ENCODE measurements at regions not wholly inside any gene's neighbourhood (a gene's known extent, or its start where the extent isn't known, plus 50 kb on each side); places are given as distances from the start of the nearest gene placed in this dataset.

- intact Hi-C loops (cut with micrococcal nuclease): no loop called here
- Histone ChIP-seq H3K79me2 (ENCODE audit: low read length) (no peaks in the 10 kb centered on the region), H3K9ac (ENCODE audit: low read length) (no peak overlapping the region), H3K9me3 (ENCODE audit: low read length) (no peaks in the 10 kb centered on the region), H3K9me2 (replicated peaks; ENCODE audit: low read length) (no peaks in the 10 kb centered on the region), H4K20me1 (ENCODE audit: low read length) (no peaks in the 10 kb centered on the region), H2AFZ (ENCODE audit: low read length) (no peak overlapping the region), H3K4me3 (ENCODE audit: low read length) (no peak overlapping the region), H3F3A (ENCODE audit: low read length, unreplicated experiment) (no peaks in the 10 kb centered on the region), H3K4me1 (ENCODE audit: insufficient read depth, low read length) (no peaks in the 10 kb centered on the region), H3K27ac (ENCODE audit: low read length) (no peak overlapping the region), H3K27me3 (ENCODE audit: low read length) (no peaks in the 10 kb centered on the region), H3K36me3 (ENCODE audit: low read depth, low read length) (no peaks in the 10 kb centered on the region), H3K4me2 (ENCODE audit: low read length) (no peak overlapping the region)
- ATAC-seq (no peak), DNase-seq (no peak)
- TF ChIP-seq EZH2 (IDR thresholded peaks at IDR 0.05; ENCODE audit: low read length, unreplicated experiment): no peak
- TF ChIP-seq, protein P1, sequence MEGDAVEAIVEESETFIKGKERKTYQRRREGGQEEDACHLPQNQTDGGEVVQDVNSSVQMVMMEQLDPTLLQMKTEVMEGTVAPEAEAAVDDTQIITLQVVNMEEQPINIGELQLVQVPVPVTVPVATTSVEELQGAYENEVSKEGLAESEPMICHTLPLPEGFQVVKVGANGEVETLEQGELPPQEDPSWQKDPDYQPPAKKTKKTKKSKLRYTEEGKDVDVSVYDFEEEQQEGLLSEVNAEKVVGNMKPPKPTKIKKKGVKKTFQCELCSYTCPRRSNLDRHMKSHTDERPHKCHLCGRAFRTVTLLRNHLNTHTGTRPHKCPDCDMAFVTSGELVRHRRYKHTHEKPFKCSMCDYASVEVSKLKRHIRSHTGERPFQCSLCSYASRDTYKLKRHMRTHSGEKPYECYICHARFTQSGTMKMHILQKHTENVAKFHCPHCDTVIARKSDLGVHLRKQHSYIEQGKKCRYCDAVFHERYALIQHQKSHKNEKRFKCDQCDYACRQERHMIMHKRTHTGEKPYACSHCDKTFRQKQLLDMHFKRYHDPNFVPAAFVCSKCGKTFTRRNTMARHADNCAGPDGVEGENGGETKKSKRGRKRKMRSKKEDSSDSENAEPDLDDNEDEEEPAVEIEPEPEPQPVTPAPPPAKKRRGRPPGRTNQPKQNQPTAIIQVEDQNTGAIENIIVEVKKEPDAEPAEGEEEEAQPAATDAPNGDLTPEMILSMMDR (conservative IDR thresholded peaks at IDR 0.05; ENCODE audit: low read depth, low read length): no peak
- ChIA-PET CTCF (no interaction called here), POLR2A (ENCODE audit: unreplicated experiment) (no interaction called here)
- no TSS peak for BruUV-seq (replicated peaks)
These were observed 323.2 kb downstream of the NR4A2 start for GRCh38 chr2:156009293-156009692.

DNA sequence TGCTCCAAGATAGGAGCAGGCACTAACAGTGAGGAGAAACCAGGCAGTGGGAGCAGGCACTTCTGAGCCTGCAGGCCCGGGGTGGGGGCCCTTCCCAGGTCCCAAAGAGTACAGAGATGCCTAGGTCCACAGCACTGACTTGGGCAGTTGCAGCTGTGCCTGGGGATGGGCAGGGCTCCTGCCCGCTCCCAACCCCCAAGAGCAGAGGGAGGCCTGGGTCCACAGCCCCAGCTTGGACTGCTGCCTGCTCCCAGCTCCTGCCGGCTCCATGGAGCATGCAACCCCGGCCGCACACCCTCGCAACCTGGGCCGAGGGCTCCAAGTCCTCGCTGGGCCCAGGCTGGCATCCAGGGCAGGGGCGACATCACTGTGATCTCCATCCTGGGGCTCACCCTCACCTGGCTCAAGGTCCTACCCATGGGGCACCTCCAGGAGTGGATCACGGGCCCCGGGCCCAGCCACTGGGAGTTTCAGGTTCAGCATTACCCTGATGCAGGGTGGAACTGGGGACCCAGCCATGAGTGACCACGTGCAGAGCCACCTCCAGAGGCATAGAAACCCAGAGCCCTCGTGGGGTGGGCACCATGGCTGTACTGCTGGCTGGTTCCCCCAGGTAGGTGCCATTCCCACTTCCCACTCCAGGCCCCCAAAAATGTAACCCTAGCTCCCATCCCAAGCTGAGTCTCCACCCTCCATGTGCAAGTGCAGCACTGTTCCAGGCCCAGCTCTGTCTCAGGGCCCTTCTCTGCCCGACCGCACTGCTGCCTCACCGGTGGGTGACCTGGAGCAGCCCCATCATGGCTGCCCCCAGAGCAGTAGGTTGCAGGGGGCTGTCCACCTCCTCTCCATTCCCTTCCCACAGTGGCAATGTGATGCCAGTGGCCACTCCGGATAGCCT is 325.6 kb downstream of the NR4A2 start:
- Histone ChIP-seq H3K4me2 (ENCODE audit: low read length) (no peak overlapping the region), H3K4me1 (ENCODE audit: insufficient read depth, low read length) (no peaks in the 10 kb centered on the region), H3K27me3 (ENCODE audit: low read length) (no peaks in the 10 kb centered on the region), H3F3A (ENCODE audit: low read length, unreplicated experiment) (no peaks in the 10 kb centered on the region), H3K9ac (ENCODE audit: low read length) (no peak overlapping the region), H3K27ac (ENCODE audit: low read length) (no peak overlapping the region), H2AFZ (ENCODE audit: low read length) (no peak overlapping the region), H3K4me3 (ENCODE audit: low read length) (no peak overlapping the region), H3K36me3 (ENCODE audit: low read depth, low read length) (no peaks in the 10 kb centered on the region), H4K20me1 (ENCODE audit: low read length) (no peaks in the 10 kb centered on the region), H3K9me3 (ENCODE audit: low read length) (no peaks in the 10 kb centered on the region), H3K79me2 (ENCODE audit: low read length) (no peaks in the 10 kb centered on the region), H3K9me2 (replicated peaks; ENCODE audit: low read length) (no peaks in the 10 kb centered on the region)
- DNase-seq (no peak), ATAC-seq (no peak)
- TF ChIP-seq EZH2 (IDR thresholded peaks at IDR 0.05; ENCODE audit: low read length, unreplicated experiment): no peak
- TF ChIP-seq, protein P1 (conservative IDR thresholded peaks at IDR 0.05; ENCODE audit: low read depth, low read length): no peak
- no peak for TF ChIP-seq EZH2phosphoT487 (IDR thresholded peaks at IDR 0.05; ENCODE audit: borderline replicate concordance, low read length)
- intact Hi-C loops (cut with micrococcal nuclease): no loop called here
- BruUV-seq (replicated peaks): no TSS peak
- CTCF ChIA-PET: no interaction called here
- POLR2A ChIA-PET (ENCODE audit: unreplicated experiment): no interaction called here

DNA sequence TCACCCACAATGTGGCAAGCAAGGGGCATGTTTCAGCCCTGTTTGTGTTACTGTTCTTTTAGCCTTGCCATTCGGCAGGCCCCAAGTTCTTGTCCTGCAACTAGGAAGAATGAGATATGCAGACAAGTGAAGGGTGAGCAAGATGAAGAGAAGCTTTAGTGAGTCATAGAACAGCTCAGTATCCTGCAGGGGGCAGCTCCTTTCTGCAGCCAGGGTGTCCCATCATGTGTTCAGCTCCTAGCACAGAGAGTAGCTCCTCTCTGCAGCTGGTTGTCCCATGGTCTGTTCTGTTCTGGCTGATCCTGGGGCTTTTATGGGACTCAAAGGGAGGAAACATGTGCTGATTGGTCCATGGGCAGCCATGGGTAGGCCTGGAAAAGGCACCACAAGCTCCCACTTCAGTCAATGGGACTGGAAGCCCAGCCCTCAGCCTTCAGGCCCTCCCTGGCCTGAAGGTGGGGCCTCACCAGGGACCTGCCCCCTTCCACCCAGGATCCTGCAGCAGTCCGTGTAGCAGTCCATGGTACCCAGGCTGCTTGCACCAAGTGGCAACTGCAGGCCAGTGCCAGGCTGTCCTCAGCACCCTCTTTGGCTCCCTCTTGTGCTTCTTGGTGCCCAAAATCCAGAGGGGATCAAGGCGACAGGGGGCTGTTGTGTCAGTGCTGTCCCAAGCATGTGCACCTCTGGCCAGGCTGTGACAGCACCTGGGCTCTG is 326.4 kb downstream of the NR4A2 start:
- H3K9ac ChIP-seq (ENCODE audit: low read length): no peak overlapping the region
- H3K4me3 ChIP-seq (ENCODE audit: low read length): no peak overlapping the region
- ChIA-PET POLR2A (ENCODE audit: unreplicated experiment) (no interaction called here), CTCF (interaction anchor here (0.6 kb wide), 2 partner anchors 105 to 324 kb away, joined by 4 to 8 read pairs; no protein-coding TSS in a partner anchor)
- no peaks in the 10 kb centered on the region for H3K9me2 ChIP-seq (replicated peaks; ENCODE audit: low read length)
- H3K9me3 ChIP-seq (ENCODE audit: low read length): no peaks in the 10 kb centered on the region
- no peaks in the 10 kb centered on the region for H3K4me1 ChIP-seq (ENCODE audit: insufficient read depth, low read length)
- no peaks in the 10 kb centered on the region for H4K20me1 ChIP-seq (ENCODE audit: low read length)
- no peaks in the 10 kb centered on the region for H3F3A ChIP-seq (ENCODE audit: low read length, unreplicated experiment)
- intact Hi-C loops (cut with micrococcal nuclease): no loop called here
- BruUV-seq (replicated peaks): no TSS peak
- peak; percentile 42 for DNase-seq
- H2AFZ ChIP-seq (ENCODE audit: low read length): no peak overlapping the region
- no peak for TF ChIP-seq EZH2 (IDR thresholded peaks at IDR 0.05; ENCODE audit: low read length, unreplicated experiment)
- TF ChIP-seq, protein P1 (conservative IDR thresholded peaks at IDR 0.05; ENCODE audit: low read depth, low read length): peak; percentile 40
- no peak overlapping the region for H3K27ac ChIP-seq (ENCODE audit: low read length)
- H3K79me2 ChIP-seq (ENCODE audit: low read length): no peaks in the 10 kb centered on the region
- no peaks in the 10 kb centered on the region for H3K27me3 ChIP-seq (ENCODE audit: low read length)
- ATAC-seq: peak; percentile 81; the same call in 1 of the 2 replicates
- no peak overlapping the region for H3K4me2 ChIP-seq (ENCODE audit: low read length)
- no peaks in the 10 kb centered on the region for H3K36me3 ChIP-seq (ENCODE audit: low read depth, low read length)
